ENCODE measurements at regions not wholly inside any gene's neighbourhood (a gene's known extent, or its start where the extent isn't known, plus 50 kb on each side); places are given as distances from the start of the nearest gene placed in this dataset.

- no peaks in the 10 kb centered on the region for H3K9me3 ChIP-seq (replicated peaks; ENCODE audit: control insufficient read depth, insufficient read depth, low read length)
- H3K36me3 ChIP-seq (ENCODE audit: control insufficient read depth in 2 of 2, extremely low read depth in 1 of 2, insufficient read depth in 2 of 2, low read length in 2 of 2) = no peaks in the 10 kb centered on the region
- ChIA-PET POLR2A (no interaction called here), CTCF (no interaction called here)
- H2AFZ ChIP-seq (ENCODE audit: low read depth, low read length) = no peak overlapping the region
- FAIRE-seq (no peak), DNase-seq (ENCODE audit: low read depth, low spot score) (no peak)
- no peak overlapping the region for H3K4me2 ChIP-seq (ENCODE audit: insufficient read depth, low read length)
- no peaks in the 10 kb centered on the region for H3K79me2 ChIP-seq (ENCODE audit: control insufficient read depth, insufficient read depth, low read length)
- no peaks in the 10 kb centered on the region for H3K4me1 ChIP-seq (ENCODE audit: control insufficient read depth, extremely low read depth, insufficient read depth, low read length)
- peaks cover 2% of the 10 kb centered on the region in 2 experiments for H3K27me3 ChIP-seq (ENCODE audit: control insufficient read depth in 2 of 2, insufficient read depth in 2 of 2, low read length in 2 of 2)
- dilution Hi-C loops (cut with MboI; ENCODE audit: extremely low pct_ligation_motif_present, low sequenced_read_pairs) (no loop called here), intact Hi-C loops (cut with micrococcal nuclease) (no loop called here)
- no peak overlapping the region for H3K27ac ChIP-seq (ENCODE audit: insufficient read depth, low read depth, low read length)
- no peak overlapping the region for H3K9ac ChIP-seq (replicated peaks; ENCODE audit: extremely low read depth, insufficient read depth, low read length)
- no peak overlapping the region for H3K4me3 ChIP-seq (replicated peaks in 1 of 3; ENCODE audit: insufficient read depth in 1 of 3, low read depth in 1 of 3, low read length in 3 of 3)
- H4K20me1 ChIP-seq (replicated peaks; ENCODE audit: control insufficient read depth, extremely low read depth, insufficient read depth, low read length) = no peaks in the 10 kb centered on the region
- no TSS peak for BruUV-seq (replicated peaks)
- TF ChIP-seq MAX (IDR thresholded peaks at IDR 0.05; ENCODE audit: insufficient read depth, insufficient read length) = no peak
- no peaks in the 10 kb centered on the region for H3K9me1 ChIP-seq (replicated peaks; ENCODE audit: control insufficient read depth, extremely low read depth, insufficient read depth, low read length)
These were observed 270.8 kb upstream of the AGAP1 start for GRCh38 chr2:235223011-235223410.

GRCh38 chr2:235224410-235224809 lies 269.4 kb upstream of the AGAP1 start:
- no peaks in the 10 kb centered on the region for H3K79me2 ChIP-seq (ENCODE audit: control insufficient read depth, insufficient read depth, low read length)
- BruUV-seq (replicated peaks) = no TSS peak
- H2AFZ ChIP-seq (ENCODE audit: low read depth, low read length) = no peak overlapping the region
- no peaks in the 10 kb centered on the region for H4K20me1 ChIP-seq (replicated peaks; ENCODE audit: control insufficient read depth, extremely low read depth, insufficient read depth, low read length)
- dilution Hi-C loops (cut with MboI; ENCODE audit: extremely low pct_ligation_motif_present, low sequenced_read_pairs) (no loop called here), intact Hi-C loops (cut with micrococcal nuclease) (no loop called here)
- ChIA-PET POLR2A (no interaction called here), CTCF (no interaction called here)
- H3K9ac ChIP-seq (replicated peaks; ENCODE audit: extremely low read depth, insufficient read depth, low read length) = no peak overlapping the region
- no peaks in the 10 kb centered on the region for H3K9me1 ChIP-seq (replicated peaks; ENCODE audit: control insufficient read depth, extremely low read depth, insufficient read depth, low read length)
- H3K27ac ChIP-seq (ENCODE audit: insufficient read depth, low read depth, low read length) = no peak overlapping the region
- H3K4me1 ChIP-seq (ENCODE audit: control insufficient read depth, extremely low read depth, insufficient read depth, low read length) = no peaks in the 10 kb centered on the region
- no peak overlapping the region for H3K4me2 ChIP-seq (ENCODE audit: insufficient read depth, low read length)
- H3K27me3 ChIP-seq (ENCODE audit: control insufficient read depth in 2 of 2, insufficient read depth in 2 of 2, low read length in 2 of 2) = peaks cover 2 to 4% of the 10 kb centered on the region in 2 experiments
- H3K36me3 ChIP-seq (ENCODE audit: control insufficient read depth in 2 of 2, extremely low read depth in 1 of 2, insufficient read depth in 2 of 2, low read length in 2 of 2) = no peaks in the 10 kb centered on the region
- H3K9me3 ChIP-seq (replicated peaks; ENCODE audit: control insufficient read depth, insufficient read depth, low read length) = no peaks in the 10 kb centered on the region
- no peak for TF ChIP-seq EZH2 (IDR thresholded peaks at IDR 0.05; ENCODE audit: borderline replicate concordance, low read depth, low read length, severe bottlenecking)
- no peak for TF ChIP-seq POLR2AphosphoS5 (IDR thresholded peaks at IDR 0.05; ENCODE audit: insufficient read depth, low read depth, low read length)
- no peak for TF ChIP-seq GATA2 (IDR thresholded peaks at IDR 0.05; ENCODE audit: insufficient read depth, insufficient read length, low read depth, low read length)
- TF ChIP-seq MAX (IDR thresholded peaks at IDR 0.05; ENCODE audit: insufficient read depth, insufficient read length) = no peak
- no peak for TF ChIP-seq MYC (IDR thresholded peaks at IDR 0.05; ENCODE audit: low read depth, low read length)
- TF ChIP-seq JUN (IDR thresholded peaks at IDR 0.05; ENCODE audit: borderline replicate concordance, insufficient read depth, insufficient read length, low read depth) = no peak
- TF ChIP-seq FOS (IDR thresholded peaks at IDR 0.05; ENCODE audit: borderline replicate concordance, insufficient read depth, low read length) = no peak
- no peak for TF ChIP-seq POLR2A (IDR thresholded peaks at IDR 0.05; ENCODE audit: low read depth, low read length)
- no peak for TF ChIP-seq CTCF (IDR thresholded peaks at IDR 0.05; ENCODE audit: extremely low read depth in 1 of 2, insufficient read depth in 1 of 2, low read depth in 1 of 2, low read length in 2 of 2)
- DNase-seq (ENCODE audit: low read depth, low spot score) = no peak
- no peak overlapping the region for H3K4me3 ChIP-seq (replicated peaks in 1 of 3; ENCODE audit: insufficient read depth in 1 of 3, low read depth in 1 of 3, low read length in 3 of 3)
- FAIRE-seq = no peak
